NCI-H187 treated with DMSO at 0.1 percent for 48 hours (cell line): ENCODE measurements at regions not wholly inside any gene's neighbourhood (a gene's known extent, or its start where the extent isn't known, plus 50 kb on each side); places are given as distances from the start of the nearest gene placed in this dataset.

ENCODE experiments used
- DNase-seq: peaks from one replicate; lab custom pipeline; 2025; lab: John Stamatoyannopoulos, UW

DNA sequence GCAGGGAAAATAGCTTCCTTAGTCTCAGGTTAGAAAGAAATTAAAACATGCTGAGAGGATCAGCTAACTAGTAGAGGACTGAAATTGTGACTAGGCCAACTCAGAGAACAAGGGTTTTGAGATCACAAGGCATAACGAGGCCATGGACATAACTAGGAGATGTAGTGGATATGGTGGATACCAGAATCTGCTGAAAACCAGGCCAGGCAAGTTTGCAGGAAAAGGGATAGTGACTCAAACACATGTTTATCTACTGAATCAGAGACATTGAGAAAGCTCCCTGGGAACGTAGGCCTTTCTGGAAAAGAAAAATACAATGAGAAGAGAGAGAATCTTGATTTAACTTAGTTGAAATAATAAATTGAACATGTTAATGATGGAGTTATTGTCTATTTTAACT lies 326.5 kb upstream of the GBE1 start:
- DNase-seq, result no peak

DNA sequence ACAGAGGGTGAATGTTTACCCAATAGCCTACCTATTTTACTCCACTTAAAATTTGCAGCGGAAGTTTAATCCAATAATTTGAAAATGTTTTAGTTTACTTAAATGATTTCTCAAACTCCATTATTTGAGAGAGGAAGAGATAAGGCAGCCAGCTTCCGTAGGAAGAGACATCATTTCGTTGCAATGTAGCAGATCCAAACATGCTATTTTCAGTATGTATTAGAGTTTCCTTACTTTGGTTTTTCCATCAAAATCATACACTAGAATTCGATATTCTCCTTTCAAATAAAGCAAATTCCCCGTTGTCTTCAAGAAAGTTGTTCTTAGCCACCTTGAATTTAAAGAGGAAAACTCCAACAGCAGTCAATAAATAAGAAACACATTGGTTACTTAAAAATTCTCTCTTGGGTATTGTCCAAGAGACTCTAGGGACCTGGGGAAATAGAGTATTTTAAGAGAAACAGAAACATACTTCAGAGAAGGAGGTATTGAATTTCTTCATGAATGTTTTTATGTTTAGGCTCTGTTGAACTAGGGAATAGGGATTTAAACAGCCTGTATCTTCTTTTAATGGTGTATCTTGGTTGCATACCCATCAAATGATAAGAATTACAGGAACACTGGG lies 324.5 kb upstream of the GBE1 start:
- DNase-seq, result no peak

DNA sequence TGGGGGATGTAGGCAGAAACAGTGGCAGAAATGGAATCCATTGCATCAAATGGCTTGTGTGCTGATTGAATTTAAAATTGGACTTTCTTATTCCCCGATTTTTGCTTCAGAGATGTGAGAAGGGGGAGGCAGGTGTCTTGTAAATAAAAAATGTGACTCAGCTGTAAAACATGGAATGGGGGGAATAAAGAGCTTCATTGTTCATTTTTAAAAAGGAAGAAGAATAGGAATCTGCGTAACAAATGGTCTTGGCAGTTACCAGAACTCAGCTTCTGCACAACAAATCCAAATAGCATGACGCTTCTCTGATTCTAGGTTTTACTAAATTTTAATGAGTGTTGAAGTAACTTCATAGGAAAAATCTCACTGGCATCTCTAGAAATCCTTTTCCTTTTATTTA lies 323.9 kb upstream of the GBE1 start:
- DNase-seq, result no peak

DNA sequence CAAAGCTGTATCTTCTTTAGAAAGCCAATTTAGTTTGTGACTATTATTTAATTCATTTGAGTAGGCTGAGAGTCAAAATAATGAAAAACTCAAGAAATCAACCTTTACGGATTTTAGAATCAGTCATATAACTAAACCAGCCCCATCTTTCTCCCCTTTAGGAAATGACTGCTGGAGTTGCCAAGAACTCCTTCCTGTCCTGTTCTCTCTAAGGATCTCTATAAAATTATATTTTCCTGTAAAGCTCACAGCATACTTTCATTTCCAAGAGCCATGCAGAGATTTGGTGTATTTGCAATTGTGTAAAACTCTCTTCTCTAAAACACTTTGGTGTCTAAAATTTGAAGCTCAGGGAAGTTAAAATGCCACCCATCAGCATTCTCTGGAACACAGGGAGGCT lies 323.4 kb upstream of the GBE1 start:
- DNase-seq, result no peak

DNA sequence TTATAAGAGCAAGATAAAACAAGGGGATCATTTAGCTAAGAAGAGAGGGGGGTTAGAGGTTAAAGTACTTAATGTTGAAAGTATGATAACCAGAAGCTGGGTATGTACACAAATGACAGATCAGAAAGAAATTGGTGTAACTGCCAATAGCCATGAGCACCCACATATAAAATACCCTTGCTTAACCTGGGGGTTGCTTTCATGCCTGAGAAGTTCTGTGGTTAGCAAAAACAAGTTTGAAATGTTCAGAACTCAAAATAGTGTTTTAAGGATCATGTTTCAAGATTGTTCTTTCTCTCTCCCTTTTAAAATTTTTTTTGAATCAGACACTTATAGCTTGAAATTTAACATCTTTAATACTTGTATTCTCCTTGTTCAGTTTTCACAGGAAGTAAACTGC lies 321.4 kb upstream of the GBE1 start:
- no peak for DNase-seq

DNA sequence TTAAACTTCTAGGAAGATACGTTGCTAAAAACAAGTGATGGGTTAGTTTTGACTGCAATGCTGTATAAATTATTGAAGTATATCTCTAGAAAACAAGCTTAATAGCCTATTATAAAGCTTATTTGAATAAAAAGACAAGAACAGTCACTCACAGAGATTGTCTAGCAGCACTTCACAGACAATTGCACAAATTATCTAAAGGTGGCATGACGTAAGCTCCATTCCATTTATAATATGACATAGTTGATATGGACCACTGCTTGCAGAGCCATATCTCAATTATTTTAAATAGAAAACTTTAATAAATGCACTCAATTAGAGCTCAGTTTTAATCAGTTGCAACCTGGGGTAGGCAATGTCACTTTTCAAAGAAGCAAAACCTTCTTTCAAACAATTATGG lies 319.9 kb upstream of the GBE1 start:
- no peak for DNase-seq

DNA sequence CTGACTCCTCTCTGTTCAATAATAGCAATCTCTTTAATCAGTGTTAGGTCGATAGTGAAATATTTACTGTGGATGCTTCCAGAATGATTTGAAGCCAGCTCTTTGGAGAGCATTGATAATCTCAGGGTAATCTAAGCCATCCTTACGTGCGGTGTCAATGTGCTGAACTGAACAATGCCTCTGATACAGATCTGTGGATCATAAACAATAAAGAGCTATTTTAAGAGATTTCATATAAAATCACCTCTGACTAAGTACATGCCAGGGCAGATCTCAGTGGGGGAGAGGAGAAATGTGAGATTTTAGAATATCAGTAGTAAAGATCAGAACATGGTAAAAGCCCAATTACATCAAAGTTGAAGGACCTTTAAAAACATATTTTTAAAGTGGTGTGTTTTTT lies 319.3 kb upstream of the GBE1 start:
- DNase-seq, result no peak

DNA sequence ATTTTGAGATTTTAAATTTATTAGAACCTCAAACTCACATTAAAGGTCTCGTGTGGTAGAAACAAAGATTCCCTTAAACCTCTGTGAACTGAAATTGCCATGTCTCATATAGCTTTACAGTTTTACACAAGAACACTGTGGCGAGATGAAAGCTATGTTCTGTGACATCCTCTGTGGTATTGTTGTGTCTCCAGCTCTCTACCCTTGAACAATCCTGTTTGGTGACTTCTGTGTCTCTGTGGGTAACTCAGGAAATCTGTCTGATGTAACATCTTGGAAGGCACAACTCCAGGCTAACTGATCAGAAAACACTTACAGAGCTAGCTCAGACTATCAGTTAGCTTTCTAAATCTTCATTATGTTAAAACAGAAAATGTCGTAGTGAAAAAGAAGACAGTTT lies 318.8 kb upstream of the GBE1 start:
- no peak for DNase-seq

DNA sequence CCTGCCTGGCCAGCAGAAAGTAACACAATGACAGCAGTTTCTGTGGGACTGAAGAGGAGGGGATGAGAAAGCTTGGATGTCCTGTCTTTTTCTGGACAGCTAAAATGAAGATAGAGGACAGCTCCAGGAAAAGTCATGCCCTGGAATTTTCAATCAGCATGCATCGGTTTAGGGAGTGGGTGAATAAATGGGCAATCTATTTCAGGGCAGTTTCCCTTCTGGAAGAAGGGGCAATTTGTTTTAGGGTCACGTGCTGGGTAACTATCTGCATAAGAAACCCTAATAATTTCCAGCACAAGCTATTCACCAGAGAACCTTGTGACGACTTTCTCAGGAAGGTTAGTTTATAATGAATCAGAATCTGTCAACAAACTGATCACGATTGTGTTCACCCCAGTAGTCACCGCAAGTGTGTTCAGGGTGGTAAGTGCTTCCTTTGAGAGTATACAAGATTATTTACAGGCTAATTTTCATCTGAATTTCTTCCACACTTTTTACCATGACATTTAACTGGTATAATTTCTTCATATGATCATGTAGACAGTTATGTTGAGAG lies 318.0 kb upstream of the GBE1 start:
- DNase-seq, result no peak

DNA sequence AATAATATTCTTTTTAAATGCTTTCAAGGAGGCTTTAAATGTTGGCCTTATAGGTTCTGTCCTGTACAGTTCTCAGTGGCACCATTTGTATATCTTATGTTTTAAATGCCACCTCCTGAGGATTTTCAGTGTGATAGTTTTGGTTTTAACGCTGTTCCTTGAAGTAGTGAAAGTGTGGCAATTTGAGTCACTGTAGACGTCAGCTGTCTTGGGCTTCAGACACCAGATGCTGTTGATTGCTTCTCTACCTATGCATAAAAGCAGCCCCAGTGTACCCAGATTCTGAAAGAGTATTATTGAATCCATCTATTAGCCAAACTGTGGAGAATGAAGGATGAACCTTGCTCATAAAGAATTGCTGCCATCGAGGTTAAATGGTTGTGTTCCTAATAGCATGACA lies 316.8 kb upstream of the GBE1 start:
- no peak for DNase-seq

DNA sequence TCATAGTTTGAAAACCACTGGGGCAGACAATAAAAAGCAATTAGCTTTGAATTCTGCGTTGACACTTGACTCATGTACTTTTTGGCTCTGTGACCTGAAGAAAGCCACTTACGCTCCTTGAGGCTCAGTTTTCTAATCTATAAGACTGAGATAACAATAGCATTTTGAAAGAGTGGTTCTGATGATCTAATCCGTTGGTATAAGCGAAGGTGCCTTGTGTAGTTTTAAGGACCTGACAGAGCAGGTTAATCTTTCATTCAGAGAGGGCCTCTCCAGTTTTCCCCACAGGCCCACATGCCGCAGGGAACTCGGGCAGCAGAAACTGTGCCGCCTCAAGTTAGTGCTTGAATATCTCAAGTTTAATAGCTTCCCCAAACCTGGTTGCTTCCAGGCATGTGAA lies 306.0 kb upstream of the GBE1 start:
- DNase-seq, result no peak

DNA sequence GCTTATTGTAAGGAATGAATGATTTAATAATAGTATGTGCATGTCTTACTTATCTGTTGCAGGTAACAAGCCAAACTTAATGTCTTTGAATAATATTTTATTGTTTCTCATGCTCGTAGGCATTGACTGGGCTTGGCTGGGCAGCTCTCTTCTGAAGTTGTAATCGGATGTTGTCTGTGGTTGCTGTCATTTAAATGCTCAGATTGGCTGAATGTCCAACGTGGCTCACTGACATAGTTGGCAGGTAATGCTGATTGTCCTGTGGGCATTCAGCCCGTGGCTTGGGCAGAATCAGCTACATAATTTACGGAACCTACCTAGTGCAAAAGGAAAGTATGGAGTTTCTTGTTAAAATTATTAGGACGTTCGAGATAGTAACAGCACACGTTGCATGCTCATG lies 297.4 kb upstream of the GBE1 start:
- DNase-seq, result no peak

DNA sequence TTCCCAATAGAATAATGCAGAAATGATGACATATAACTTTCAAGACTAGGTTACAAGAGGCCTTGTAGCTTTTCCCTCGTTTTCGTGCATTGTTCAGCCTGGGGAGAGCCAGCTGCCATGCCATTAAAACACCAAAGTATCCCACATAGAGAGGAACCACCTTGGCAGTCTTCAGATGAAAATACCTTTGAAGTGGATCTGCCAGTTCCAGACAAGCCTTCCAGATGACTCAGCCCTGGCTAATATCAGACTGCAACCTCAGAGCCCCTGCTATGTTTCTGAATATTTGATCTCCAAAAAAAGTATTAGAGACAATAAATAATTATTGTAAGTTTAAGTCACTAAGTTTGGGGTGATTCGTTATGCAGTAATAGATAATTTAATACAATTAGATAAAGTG lies 294.3 kb upstream of the GBE1 start:
- no peak for DNase-seq

DNA sequence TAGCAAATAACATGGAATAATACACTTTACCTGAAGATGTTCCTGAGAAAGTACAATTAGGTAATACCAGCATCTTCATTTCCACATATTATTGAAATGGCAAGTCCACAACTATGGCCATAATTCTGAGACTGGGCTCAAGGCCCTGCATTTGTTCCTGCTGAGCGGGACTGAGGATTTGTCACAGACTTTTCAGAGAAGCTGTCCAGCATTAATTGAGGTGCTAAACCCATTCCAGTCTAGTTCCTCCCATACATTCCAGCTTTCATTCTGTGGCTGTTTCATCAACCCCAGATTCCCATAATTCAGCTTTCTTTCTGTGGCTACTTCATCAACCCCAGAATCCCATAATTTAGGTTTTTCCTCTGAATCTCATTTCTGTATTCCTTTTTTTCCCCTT lies 293.4 kb upstream of the GBE1 start:
- DNase-seq, result no peak

DNA sequence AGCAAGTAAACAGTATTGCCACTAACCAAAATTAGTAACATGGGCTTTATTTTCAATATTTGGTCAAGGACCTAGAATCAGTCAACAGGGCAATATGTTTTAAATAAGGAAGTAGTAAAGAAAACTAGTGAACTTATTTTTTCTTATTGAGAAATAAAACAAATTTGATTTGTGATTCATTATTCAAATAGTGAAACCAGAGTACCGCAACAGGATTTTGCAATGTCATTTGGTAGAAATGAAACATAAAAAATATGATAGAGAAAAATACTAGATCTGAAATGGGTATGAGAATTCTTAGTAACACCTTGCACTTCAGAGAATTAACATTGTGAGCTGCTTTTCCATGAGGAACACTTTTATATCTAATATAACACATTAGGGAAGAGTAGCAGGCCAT lies 291.8 kb upstream of the GBE1 start:
- no peak for DNase-seq

DNA sequence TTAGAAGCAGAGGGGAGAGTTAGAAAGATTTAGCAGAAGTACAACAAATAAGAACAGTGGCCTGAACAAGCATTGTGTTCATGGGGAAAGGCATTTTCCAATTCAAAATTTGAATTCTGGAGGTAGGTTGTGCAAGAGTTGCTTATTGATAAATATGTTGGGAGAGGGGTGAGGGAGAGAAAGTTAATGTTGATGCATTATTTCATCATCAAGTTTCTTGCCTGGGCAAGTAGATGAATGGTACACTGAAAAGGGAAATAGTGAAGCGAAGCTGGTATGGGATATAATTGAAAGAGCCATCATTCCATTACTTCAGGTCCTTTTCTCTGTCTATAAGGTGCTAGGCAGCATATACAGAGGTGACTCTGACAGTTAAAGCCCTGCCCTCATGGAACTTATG lies 288.9 kb upstream of the GBE1 start:
- no peak for DNase-seq

DNA sequence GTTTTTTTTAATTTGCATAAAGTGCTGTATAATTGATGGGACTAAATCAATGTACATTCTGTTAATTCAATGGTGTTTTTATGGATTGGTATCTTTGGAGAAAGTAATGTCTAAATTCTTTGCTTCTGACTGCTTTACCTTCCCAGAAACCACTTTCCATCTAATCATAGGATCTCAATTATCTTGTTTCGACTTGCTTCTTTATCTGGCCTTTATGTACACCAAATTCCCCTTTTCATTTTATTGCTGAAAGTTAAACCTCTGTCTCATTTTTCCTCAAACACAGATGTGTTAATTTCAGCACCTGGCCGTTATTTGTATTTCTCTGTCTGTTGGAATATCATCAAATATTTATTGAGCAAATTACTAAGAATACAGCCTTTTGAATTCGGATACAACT lies 287.3 kb upstream of the GBE1 start:
- no peak for DNase-seq

DNA sequence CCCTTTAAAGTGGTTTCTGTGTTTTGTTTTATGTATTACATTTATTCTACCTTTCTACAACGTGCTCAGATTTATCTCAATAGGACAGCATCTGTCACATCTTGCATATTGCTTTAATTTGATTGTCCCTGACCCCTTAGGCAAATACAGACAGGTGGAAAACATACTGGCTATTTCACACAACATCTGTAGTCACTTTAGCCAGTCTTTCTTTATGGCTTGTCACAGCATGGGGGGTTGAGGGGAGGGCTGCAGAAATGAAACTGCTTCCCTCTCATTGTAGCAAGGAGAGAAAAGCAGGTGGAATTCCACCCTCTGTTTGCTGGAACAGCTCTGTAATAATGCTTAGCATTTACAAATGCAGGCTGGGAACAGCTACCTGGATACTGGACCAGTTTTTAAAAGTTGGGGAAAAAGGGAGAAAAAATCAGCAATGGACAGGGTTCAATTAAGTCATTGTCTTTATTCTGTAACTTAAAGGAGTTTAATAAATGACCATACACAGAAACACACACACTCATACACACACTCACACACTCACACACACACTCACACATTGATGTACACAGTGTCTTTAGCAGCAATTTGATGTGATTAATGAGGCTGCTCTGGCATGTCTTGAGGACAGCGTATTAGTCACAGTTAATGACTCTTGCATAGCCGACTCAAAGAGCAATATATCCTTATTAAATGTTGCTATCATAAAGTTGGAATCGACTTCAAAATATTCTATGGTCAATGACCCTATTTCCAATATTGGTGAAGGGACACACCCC lies 283.7 kb upstream of the GBE1 start:
- no peak for DNase-seq

DNA sequence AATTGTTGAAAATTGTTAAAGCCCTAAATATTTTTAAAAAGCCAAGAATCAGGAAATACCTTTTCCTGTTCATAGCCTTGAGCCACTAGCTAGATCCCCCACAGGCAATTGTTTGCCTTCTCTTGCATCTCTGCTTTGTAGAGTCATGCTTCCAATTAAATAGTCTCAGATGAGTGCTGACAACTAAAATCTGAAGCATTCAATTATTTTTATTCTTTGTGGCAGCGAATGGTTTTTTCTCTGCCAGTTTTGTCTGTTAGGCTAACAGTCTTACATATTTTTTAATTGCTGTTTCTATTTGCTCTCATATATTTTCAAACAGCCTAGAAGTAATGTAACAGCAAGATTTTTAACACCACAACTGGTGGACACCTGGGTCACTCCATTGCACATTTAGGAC lies 277.1 kb upstream of the GBE1 start:
- DNase-seq, result no peak

DNA sequence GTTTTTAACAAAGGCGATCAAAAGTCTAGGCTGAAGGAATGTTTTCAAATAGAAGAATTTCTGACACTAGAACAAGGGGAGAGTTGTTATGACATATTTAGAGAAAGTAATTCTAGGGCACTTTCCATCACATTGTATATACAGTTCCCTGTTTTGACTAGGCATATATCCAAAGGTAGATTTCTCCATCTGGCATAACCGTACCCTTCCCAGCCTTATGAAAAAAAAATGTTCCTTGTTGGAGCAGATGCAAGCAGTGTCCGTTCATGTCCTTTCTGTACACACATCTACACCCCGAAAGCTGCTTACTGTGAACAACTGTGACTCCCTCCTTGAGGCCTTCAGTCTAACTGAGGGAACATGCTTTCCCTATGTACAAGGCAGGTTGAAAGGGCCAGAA lies 271.7 kb upstream of the GBE1 start:
- no peak for DNase-seq

DNA sequence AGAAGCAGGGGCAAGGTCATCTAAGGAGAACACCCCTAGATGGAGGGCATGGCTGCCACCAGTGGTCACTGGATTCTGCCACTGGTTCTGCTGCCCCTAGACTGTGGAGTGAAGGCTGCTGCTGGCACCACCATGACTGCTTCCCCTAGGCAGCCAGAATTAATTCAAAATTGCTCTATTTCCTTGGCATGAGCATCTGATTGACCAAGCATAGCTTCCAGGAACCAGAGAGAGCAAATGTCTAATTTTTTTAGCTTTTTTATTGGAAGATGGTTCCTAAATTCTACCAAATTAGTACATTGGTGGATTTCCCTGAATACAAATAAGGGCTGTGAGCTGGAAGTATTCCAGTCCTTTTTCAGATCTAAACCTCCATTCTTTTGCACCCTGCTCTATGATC lies 270.2 kb upstream of the GBE1 start:
- no peak for DNase-seq

DNA sequence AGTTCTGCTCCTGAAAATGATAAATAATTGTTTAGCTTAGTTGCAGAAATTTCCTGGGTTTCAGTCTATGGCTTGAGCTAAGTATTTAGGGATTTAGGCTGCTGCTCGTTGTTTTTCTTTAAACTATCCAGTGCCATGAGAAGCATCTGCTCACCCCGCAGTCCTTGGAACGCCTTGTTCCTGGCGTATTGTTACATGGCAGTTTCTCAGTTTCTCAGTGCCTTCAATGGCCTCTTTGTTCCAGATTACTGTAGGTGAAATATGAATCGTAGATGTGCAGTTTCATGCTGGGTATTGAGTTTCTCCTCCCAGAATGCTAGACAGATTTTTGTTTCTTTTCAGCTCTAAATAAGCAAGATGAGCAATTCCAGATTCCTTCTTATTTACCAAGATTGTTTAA lies 269.5 kb upstream of the GBE1 start:
- no peak for DNase-seq

DNA sequence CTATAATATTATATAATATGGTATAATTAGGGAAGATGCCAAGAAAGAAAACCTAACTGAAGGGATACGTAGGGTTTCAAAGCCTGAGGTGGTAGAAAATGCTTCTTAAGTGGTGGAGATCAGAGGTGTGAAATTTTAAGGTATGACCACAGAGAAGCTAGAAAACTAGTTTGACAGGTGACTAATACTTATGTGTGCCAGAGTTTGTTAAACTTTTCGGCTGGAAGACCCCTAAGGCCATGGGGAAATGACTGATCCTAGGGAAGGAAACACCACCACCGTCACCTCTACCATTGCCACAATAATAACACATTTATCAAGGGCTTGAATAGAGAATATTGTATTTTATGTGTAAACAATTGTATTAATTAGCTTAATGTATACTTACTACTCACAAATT lies 261.4 kb upstream of the GBE1 start:
- no peak for DNase-seq

DNA sequence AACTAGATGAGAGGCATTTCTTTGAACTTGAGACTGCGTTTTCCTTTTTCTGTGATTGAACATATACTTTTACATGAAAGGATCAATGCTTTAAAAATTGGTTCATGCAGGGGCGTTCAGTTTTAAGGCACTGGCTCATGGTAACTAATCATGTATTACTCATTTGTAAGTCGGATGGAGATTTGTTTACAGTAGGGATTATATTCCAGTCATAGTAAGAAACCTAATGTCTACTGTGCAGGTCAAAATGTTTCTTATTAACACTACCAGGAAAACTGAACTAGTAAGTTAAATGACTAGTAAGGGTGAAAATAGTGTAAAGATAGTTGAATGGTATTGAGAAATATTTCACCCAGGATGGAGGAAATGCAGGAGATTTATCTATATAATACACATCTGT lies 258.8 kb upstream of the GBE1 start:
- no peak for DNase-seq
